SK-N-SH treated with all-trans-retinoic acid at 6 μM for 48 hours (cell line): ENCODE measurements at regions not wholly inside any gene's neighbourhood (a gene's known extent, or its start where the extent isn't known, plus 50 kb on each side); places are given as distances from the start of the nearest gene placed in this dataset.

ENCODE experiments used
- BACH2 ChIP-seq: fragments of 250-450 bp; sonication (Bioruptor Pico); IDR thresholded peaks from 2 replicates; pipeline ENCODE4 v1.9.0; 2021; ENCODE audit warnings: mild to moderate bottlenecking, borderline replicate concordance
- CREB5 ChIP-seq: fragments of 250-450 bp; sonication (Bioruptor Pico); IDR thresholded peaks from 2 replicates; pipeline ENCODE4 v1.5.1; 2020; ENCODE audit warnings: low read depth, mild to moderate bottlenecking, moderate library complexity
- CSDC2 ChIP-seq: fragments of 250-450 bp; sonication (Bioruptor Pico); IDR thresholded peaks from 2 replicates; pipeline ENCODE4 v1.5.0; 2020; ENCODE audit warnings: mild to moderate bottlenecking, moderate library complexity
- ESRRG ChIP-seq: fragments of 250-450 bp; sonication (Bioruptor Pico); IDR thresholded peaks from 2 replicates; pipeline ENCODE4 v1.6.1; 2021; ENCODE audit warnings: mild to moderate bottlenecking
- ISL1 ChIP-seq: fragments of 250-450 bp; sonication (Bioruptor Pico); IDR thresholded peaks from 2 replicates; pipeline ENCODE4 v2.1.2; 2022; ENCODE audit warnings: mild to moderate bottlenecking, moderate library complexity
- PATZ1 ChIP-seq: fragments of 250-450 bp; sonication (Bioruptor Pico); IDR thresholded peaks from 2 replicates; pipeline ENCODE4 v1.8.0; 2020; ENCODE audit warnings: mild to moderate bottlenecking, moderate library complexity, borderline replicate concordance
- PPARA ChIP-seq: fragments of 250-450 bp; sonication (Bioruptor Pico); IDR thresholded peaks from 2 replicates; pipeline ENCODE4 v1.5.0; 2020; ENCODE audit warnings: mild to moderate bottlenecking, borderline replicate concordance
- RARB ChIP-seq: fragments of 250-450 bp; sonication (Bioruptor Pico); IDR thresholded peaks from 2 replicates; pipeline ENCODE4 v1.8.0; 2021; ENCODE audit warnings: mild to moderate bottlenecking, moderate library complexity
- ZC3H10 ChIP-seq: fragments of 250-450 bp; sonication (Bioruptor Pico); IDR thresholded peaks from 2 replicates; pipeline ENCODE4 v1.5.1; 2021; ENCODE audit warnings: mild to moderate bottlenecking, moderate library complexity
- ZFP3 ChIP-seq: fragments of 250-450 bp; sonication (Bioruptor Pico); IDR thresholded peaks from 2 replicates; pipeline ENCODE4 v1.5.0; 2020; ENCODE audit warnings: mild to moderate bottlenecking, moderate library complexity
- ZFP30 ChIP-seq: fragments of 450-650 bp; formaldehyde crosslinking; IDR thresholded peaks from 2 replicates; pipeline ENCODE4 v1.5.0; 2022; ENCODE audit warnings: mild to moderate bottlenecking, moderate library complexity

GRCh38 chr5:112630246-112631009, 107.3 kb upstream of the APC start:
- no peak for TF ChIP-seq BACH2 (CRISPR knock-in tag)
- no peak for TF ChIP-seq PATZ1 (CRISPR knock-in tag)
- TF ChIP-seq CREB5 (CRISPR knock-in tag) = peak; percentile 76
- peak; percentile 97 for TF ChIP-seq ISL1 (CRISPR knock-in tag)
- TF ChIP-seq ZC3H10 = no peak
- TF ChIP-seq ZFP30 (CRISPR knock-in tag) = no peak
- no peak for TF ChIP-seq PPARA (CRISPR knock-in tag)
- TF ChIP-seq RARB (CRISPR knock-in tag) = no peak
- no peak for TF ChIP-seq ESRRG
- TF ChIP-seq ZFP3 (CRISPR knock-in tag) = no peak
- TF ChIP-seq CSDC2 = no peak
